ENCODE measurements at regions not wholly inside any gene's neighbourhood (a gene's known extent, or its start where the extent isn't known, plus 50 kb on each side); places are given as distances from the start of the nearest gene placed in this dataset.

- in situ Hi-C loops (cut with HindIII; ENCODE audit: extremely low pct_ligation_motif_present, low pct_unique_long_range_greater_than_20kb), result no loop called here
- Histone ChIP-seq H3K4me1 (ENCODE audit: insufficient read depth, low read length) (no peaks in the 10 kb centered on the region), H3K4me3 (replicated peaks in 1 of 3; ENCODE audit: insufficient read depth in 1 of 3, low read depth in 2 of 3, low read length in 3 of 3) (no peak overlapping the region), H3K9me3 (ENCODE audit: low read length) (no peaks in the 10 kb centered on the region), H3K4me2 (ENCODE audit: low read depth, low read length) (no peak overlapping the region), H3K27me3 (ENCODE audit: control insufficient read depth in 1 of 2, insufficient read depth in 2 of 2, low read length in 2 of 2) (no peaks in the 10 kb centered on the region), H3K27ac (ENCODE audit: extremely low read length, insufficient read depth, low read length) (no peak overlapping the region), H3K36me3 (replicated peaks in 1 of 2; ENCODE audit: control insufficient read depth in 1 of 2, insufficient read depth in 2 of 2, low read length in 2 of 2) (no peaks in the 10 kb centered on the region), H3K9ac (ENCODE audit: insufficient read depth, low read depth, low read length) (no peak overlapping the region), H4K20me1 (ENCODE audit: insufficient read depth, low read length) (no peaks in the 10 kb centered on the region), H2AFZ (ENCODE audit: low read length) (no peak overlapping the region), H3K79me2 (ENCODE audit: insufficient read depth, low read length) (no peaks in the 10 kb centered on the region)
- intact Hi-C loops (cut with micrococcal nuclease; ENCODE audit: unreplicated experiment), result no loop called here
- ATAC-seq, result no peak
- POLR2A ChIA-PET, result no interaction called here
- TF ChIP-seq NFKB2 (CRISPR knock-in tag; IDR thresholded peaks at IDR 0.05; ENCODE audit: borderline replicate concordance) (no peak), ZNF782 (CRISPR knock-in tag; IDR thresholded peaks at IDR 0.05; ENCODE audit: borderline replicate concordance) (no peak), ZNF512 (CRISPR knock-in tag; IDR thresholded peaks at IDR 0.05) (no peak), ZBTB49 (CRISPR knock-in tag; IDR thresholded peaks at IDR 0.05; ENCODE audit: borderline replicate concordance) (no peak), RARG (CRISPR knock-in tag; IDR thresholded peaks at IDR 0.05; ENCODE audit: low read depth) (no peak), ZFX (CRISPR knock-in tag; IDR thresholded peaks at IDR 0.05; ENCODE audit: low read depth) (no peak), TARDBP (CRISPR knock-in tag; IDR thresholded peaks at IDR 0.05) (no peak), ZNF441 (CRISPR knock-in tag; IDR thresholded peaks at IDR 0.05; ENCODE audit: borderline replicate concordance) (no peak), GMEB1 (CRISPR knock-in tag; IDR thresholded peaks at IDR 0.05; ENCODE audit: borderline replicate concordance) (no peak), ZNF468 (CRISPR knock-in tag; IDR thresholded peaks at IDR 0.05) (no peak), CBX2 (IDR thresholded peaks at IDR 0.05; ENCODE audit: low read depth, low read length) (no peak), CBX2 (CRISPR knock-in tag; IDR thresholded peaks at IDR 0.05; ENCODE audit: low read depth) (no peak), XRCC5 (optimal IDR thresholded peaks at IDR 0.05; ENCODE audit: low read length) (no peak), ARNTL (CRISPR knock-in tag; IDR thresholded peaks at IDR 0.05) (no peak)
- no TSS peak for BruUV-seq (replicated peaks)
- 2% methylated on average over 5 of the region's 5 CpGs for WGBS (ENCODE audit: low lambda C conversion rate)
- DNase-seq (ENCODE audit: low spot score), result no peak
- CTCF ChIA-PET (ENCODE audit: low intra/inter-chr PET ratio, low total read pairs), result no interaction called here
- no peak for FAIRE-seq
Measured at GRCh38 chr4:160326110-160326509, 1223.2 kb downstream of the RAPGEF2 start.
